K562 (cell line): ENCODE measurements at regions not wholly inside any gene's neighbourhood (a gene's known extent, or its start where the extent isn't known, plus 50 kb on each side); places are given as distances from the start of the nearest gene placed in this dataset.

Source experiments
- EP400 ChIP-seq: fragments of 450-650 bp; IDR thresholded peaks from 2 replicates; pipeline ENCODE4 v1.6.1; 2017; ENCODE audit warnings: antibody characterized with exemption, mild to moderate bottlenecking, moderate library complexity
- MBD1 ChIP-seq: fragments of 250-450 bp; sonication (Bioruptor Pico); IDR thresholded peaks from 2 replicates; pipeline ENCODE4 v1.8.0; 2022; ENCODE audit warnings: inconsistent platforms
- SFPQ ChIP-seq: fragments of 200-400 bp; formaldehyde crosslinking; IDR thresholded peaks from 2 replicates; pipeline ENCODE4 v1.6.1; 2017; ENCODE audit warnings: mild to moderate bottlenecking, low read depth, low read length, moderate library complexity
- TSHZ1 ChIP-seq: fragments of 250-450 bp; sonication (Bioruptor Pico); IDR thresholded peaks from 2 replicates; pipeline ENCODE4 v1.4.0; 2020; ENCODE audit warnings: mild to moderate bottlenecking, moderate library complexity
- ZBTB49 ChIP-seq: sonication (generic); formaldehyde crosslinking; IDR thresholded peaks from 2 replicates; pipeline ENCODE4 v1.8.0; 2022; ENCODE audit warnings: missing genetic modification reagents, mild to moderate bottlenecking, borderline replicate concordance

GRCh38 chr5:52582313-52582712, 205.4 kb upstream of the ITGA1 start (continued):
- TF ChIP-seq TSHZ1 (CRISPR knock-in tag) (no peak), SFPQ (no peak), MBD1 (CRISPR knock-in tag) (no peak), EP400 (no peak), ZBTB49 (CRISPR knock-in tag) (no peak)
